SK-N-SH (cell line): ENCODE measurements at regions not wholly inside any gene's neighbourhood (a gene's known extent, or its start where the extent isn't known, plus 50 kb on each side); places are given as distances from the start of the nearest gene placed in this dataset.

Source experiments
- CTCF ChIA-PET: fragments of 300-600, 350-600 bp; formaldehyde crosslinking; extraction: SDS; loops from one replicate; lab custom pipeline; 2021; lab: Yijun Ruan, JAX
- POLR2A ChIA-PET: fragments of 350-600 bp; sonication (Branson Sonifier 250); formaldehyde crosslinking; extraction: SDS; loops from one replicate; lab custom pipeline; 2020; ENCODE audit warnings: antibody characterized with exemption, inconsistent platforms; lab: Yijun Ruan, JAX
- DNase-seq: peaks from one replicate; pipeline ENCODE4 v3.0.0; 2012
- H2AFZ ChIP-seq: fragments of 200-600 bp; sonication (generic); 2 replicates; pipeline ENCODE4 v1.8.1; 2016; ENCODE audit warnings: antibody characterized with exemption, mild to moderate bottlenecking, low read depth
- H3F3A ChIP-seq: fragments of 200-600 bp; sonication (generic); replicated peaks from 2 replicates; pipeline ENCODE3; 2016; ENCODE audit warnings: antibody characterized with exemption, mild to moderate bottlenecking; ENCODE audit not compliant: insufficient read depth
- H3K27ac ChIP-seq, 2 experiments: fragments of 200-500 bp in 1 of 2; fragments of 200-600 bp in 1 of 2; sonication (Bioruptor generic) in 1 of 2; sonication (generic), shearing (Covaris generic) in 1 of 2; 2 replicates each; pipeline versions ENCODE4 v1.5.1 to v1.6.1; 2014 to 2016; ENCODE audit warnings: low read depth in 2 of 2, inconsistent platforms in 1 of 2, low read length in 1 of 2, mild to moderate bottlenecking in 1 of 2, mixed read lengths in 1 of 2
- H3K27me3 ChIP-seq: fragments of 200-600 bp; sonication (generic), shearing (Covaris generic); 2 replicates; pipeline ENCODE4 v1.6.1; 2016; ENCODE audit warnings: mixed run types; ENCODE audit not compliant: insufficient read depth
- H3K36me3 ChIP-seq, 2 experiments: fragments of 200-500 bp in 1 of 2; fragments of 200-600 bp in 1 of 2; sonication (Bioruptor generic) in 1 of 2; sonication (generic) in 1 of 2; replicated peaks in 1 of 2; 2 replicates each; pipeline versions ENCODE3 to v1.5.1; 2014 to 2016; ENCODE audit warnings: low read length in 1 of 2, mild to moderate bottlenecking in 1 of 2; ENCODE audit not compliant: insufficient read depth in 2 of 2, control insufficient read depth in 1 of 2
- H3K4me1 ChIP-seq, 2 experiments: fragments of 200-500 bp in 1 of 2; fragments of 200-600 bp in 1 of 2; sonication (Bioruptor generic) in 1 of 2; sonication (generic), shearing (Covaris generic) in 1 of 2; 2 replicates each; pipeline versions ENCODE4 v1.5.1 to v1.6.1; 2014 to 2016; ENCODE audit warnings: low read depth in 1 of 2, low read length in 1 of 2, mixed run types in 1 of 2; ENCODE audit not compliant: insufficient read depth in 2 of 2, control insufficient read depth in 1 of 2
- H3K4me2 ChIP-seq: fragments of 200-600 bp; sonication (generic), shearing (Covaris generic); 2 replicates; pipeline ENCODE4 v1.6.1; 2017; ENCODE audit warnings: mixed run types
- H3K4me3 ChIP-seq, 2 experiments: fragments of 200-500 bp in 1 of 2; fragments of 200-600 bp in 1 of 2; sonication (Bioruptor generic) in 1 of 2; sonication (generic), shearing (Covaris generic) in 1 of 2; 2 replicates each; pipeline versions ENCODE4 v1.5.1 to v1.8.1; 2014 to 2016; ENCODE audit warnings: low read depth in 2 of 2, inconsistent platforms in 1 of 2, low read length in 1 of 2, mild to moderate bottlenecking in 1 of 2, mixed read lengths in 1 of 2, moderate library complexity in 1 of 2
- H3K79me2 ChIP-seq: fragments of 200-600 bp; sonication (generic); 2 replicates; pipeline ENCODE4 v1.8.1; 2017; ENCODE audit warnings: mild to moderate bottlenecking; ENCODE audit not compliant: insufficient read depth
- H3K9ac ChIP-seq: fragments of 200-600 bp; sonication (generic); 2 replicates; pipeline ENCODE4 v1.6.1; 2017; ENCODE audit warnings: mixed run types
- H3K9me2 ChIP-seq: fragments of 200-600 bp; sonication (generic); 2 replicates; pipeline ENCODE4 v1.6.1; 2017; ENCODE audit warnings: mixed run types
- H3K9me3 ChIP-seq: fragments of 200-600 bp; sonication (generic); 2 replicates; pipeline ENCODE4 v1.6.1; 2017; ENCODE audit warnings: mixed run types, mild to moderate bottlenecking, moderate library complexity
- H4K20me1 ChIP-seq: fragments of 200-600 bp; sonication (generic); 2 replicates; pipeline ENCODE4 v1.6.1; 2017; ENCODE audit warnings: mild to moderate bottlenecking, mixed run types; ENCODE audit not compliant: insufficient read depth
- ELF1 ChIP-seq: IDR thresholded peaks from 2 replicates; pipeline ENCODE4 v1.4.0; 2012
- EP300 ChIP-seq, 2 experiments: IDR thresholded peaks; 2 replicates each; pipeline versions ENCODE4 v1.4.0 to v1.6.1; 2012; ENCODE audit warnings: borderline replicate concordance in 1 of 2, low read depth in 1 of 2, low read length in 1 of 2
- EZH2phosphoT487 ChIP-seq: fragments of 200-600 bp; sonication (generic); IDR thresholded peaks from 2 replicates; pipeline ENCODE4 v1.6.1; 2017; ENCODE audit warnings: low read depth, mixed run types, mild to moderate bottlenecking, antibody characterized with exemption, moderate library complexity, borderline replicate concordance
- FOSL2 ChIP-seq: IDR thresholded peaks from 2 replicates; pipeline ENCODE4 v1.4.0; 2012; ENCODE audit warnings: low read depth, mild to moderate bottlenecking, moderate library complexity, borderline replicate concordance
- FOXJ3 ChIP-seq: sonication (generic); formaldehyde crosslinking; IDR thresholded peaks from 2 replicates; pipeline ENCODE4 v1.5.1; 2020; ENCODE audit warnings: mild to moderate bottlenecking, missing genetic modification reagents
- FOXM1 ChIP-seq: IDR thresholded peaks from 2 replicates; pipeline ENCODE4 v1.4.0; 2012; ENCODE audit warnings: low read depth, mild to moderate bottlenecking
- GABPA ChIP-seq: IDR thresholded peaks from 2 replicates; pipeline ENCODE4 v1.4.0; 2012; ENCODE audit warnings: low read depth, mild to moderate bottlenecking
- JUND ChIP-seq: IDR thresholded peaks from 2 replicates; pipeline ENCODE4 v1.4.0; 2012
- MXI1 ChIP-seq: IDR thresholded peaks from 2 replicates; pipeline ENCODE4 v1.6.1; 2012; ENCODE audit warnings: mild to moderate bottlenecking, low read depth, low read length, improper control_type of control experiment
- POLR2AphosphoS5 ChIP-seq: IDR thresholded peaks from 2 replicates; pipeline ENCODE4 v1.6.1; 2012; ENCODE audit warnings: low read depth, low read length
- RCOR1 ChIP-seq: fragments of 150-350 bp; IDR thresholded peaks from 2 replicates; pipeline ENCODE4 v1.6.1; 2017; ENCODE audit warnings: antibody characterized with exemption, low read length
- RFX5 ChIP-seq: IDR thresholded peaks from 2 replicates; pipeline ENCODE4 v1.6.1; 2012; ENCODE audit warnings: mild to moderate bottlenecking, improper control_type of control experiment, low read length
- TAF1 ChIP-seq: IDR thresholded peaks from 2 replicates; pipeline ENCODE4 v1.6.1; 2012; ENCODE audit warnings: low read depth, mild to moderate bottlenecking, low read length, moderate library complexity, borderline replicate concordance
- TCF12 ChIP-seq: IDR thresholded peaks from 2 replicates; pipeline ENCODE4 v1.4.0; 2012
- YY1 ChIP-seq: IDR thresholded peaks from 2 replicates; pipeline ENCODE4 v1.4.0; 2012; ENCODE audit warnings: low read depth, mild to moderate bottlenecking
- WGBS: methylation state at CpG from one replicate; pipeline ENCODE4 v1.1.6; 2017; ENCODE audit warnings: low lambda C conversion rate; 5-methylcytosine and 5-hydroxymethylcytosine counted together
- TF ChIP-seq, protein P1 (sequence below): fragments of 150-350 bp; IDR thresholded peaks from 2 replicates; pipeline ENCODE4 v1.6.1; 2016; ENCODE audit warnings: mild to moderate bottlenecking, low read depth, low read length
- TF ChIP-seq, protein P2 (sequence below): IDR thresholded peaks from 2 replicates; pipeline ENCODE4 v1.4.0; 2012; ENCODE audit warnings: low read depth
- TF ChIP-seq, protein P3 (sequence below): fragments of 200-600 bp; sonication (generic); IDR thresholded peaks from 2 replicates; pipeline ENCODE4 v1.6.1; 2017; ENCODE audit warnings: antibody characterized with exemption, mild to moderate bottlenecking, moderate library complexity
- TF ChIP-seq, protein P4 (sequence below): IDR thresholded peaks from 2 replicates; pipeline ENCODE4 v1.4.0; 2012; ENCODE audit warnings: low read depth, borderline replicate concordance

DNA sequence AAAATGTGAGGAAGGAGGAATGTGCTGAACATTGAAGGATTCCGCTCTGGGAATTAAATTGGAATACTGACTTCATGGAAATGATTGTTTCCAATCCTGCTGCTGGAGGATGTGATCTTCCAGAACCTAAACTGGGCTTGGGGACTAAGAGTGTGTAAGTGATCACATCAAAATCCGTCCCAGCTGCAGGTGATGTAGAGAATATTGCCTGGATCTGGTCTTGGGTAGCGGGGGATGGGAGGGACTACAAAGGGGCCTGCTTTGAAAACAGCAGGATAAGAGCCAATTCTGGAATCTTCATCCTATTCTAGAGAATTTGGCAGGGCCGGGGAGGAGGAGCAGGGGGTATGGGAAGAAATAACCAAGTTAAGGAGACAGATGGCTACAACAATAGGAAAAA lies 552.2 kb upstream of the FZD8 start:
- Histone ChIP-seq H3K4me1 (no peaks in the 10 kb centered on the region; a peak in 1 of 4 replicates), H4K20me1 (no peaks in the 10 kb centered on the region), H3K36me3 (peaks cover 0 to 3% of the 10 kb centered on the region in 2 experiments), H3K27ac (no peak overlapping the region), H3K9me3 (peaks cover 7% of the 10 kb centered on the region), H3K9ac (no peak overlapping the region), H3K27me3 (no peaks in the 10 kb centered on the region), H3K9me2 (no peaks in the 10 kb centered on the region), H2AFZ (no peak overlapping the region), H3K79me2 (no peaks in the 10 kb centered on the region), H3K4me2 (no peak overlapping the region), H3K4me3 (no peak overlapping the region), H3F3A (no peaks in the 10 kb centered on the region)
- ChIA-PET CTCF (interaction anchor here (0.6 kb wide), 1 partner anchor 504 kb away, joined by 3 read pairs; no protein-coding TSS in a partner anchor), POLR2A (no interaction called here)
- TF ChIP-seq TAF1 (no peak), JUND (no peak), RCOR1 (no peak), POLR2AphosphoS5 (no peak), TCF12 (no peak), GABPA (no peak), FOSL2 (no peak), FOXJ3 (CRISPR knock-in tag) (no peak), MXI1 (no peak), FOXM1 (no peak)
- TF ChIP-seq, protein P1, sequence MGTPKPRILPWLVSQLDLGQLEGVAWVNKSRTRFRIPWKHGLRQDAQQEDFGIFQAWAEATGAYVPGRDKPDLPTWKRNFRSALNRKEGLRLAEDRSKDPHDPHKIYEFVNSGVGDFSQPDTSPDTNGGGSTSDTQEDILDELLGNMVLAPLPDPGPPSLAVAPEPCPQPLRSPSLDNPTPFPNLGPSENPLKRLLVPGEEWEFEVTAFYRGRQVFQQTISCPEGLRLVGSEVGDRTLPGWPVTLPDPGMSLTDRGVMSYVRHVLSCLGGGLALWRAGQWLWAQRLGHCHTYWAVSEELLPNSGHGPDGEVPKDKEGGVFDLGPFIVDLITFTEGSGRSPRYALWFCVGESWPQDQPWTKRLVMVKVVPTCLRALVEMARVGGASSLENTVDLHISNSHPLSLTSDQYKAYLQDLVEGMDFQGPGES = no peak
- TF ChIP-seq, protein P2, sequence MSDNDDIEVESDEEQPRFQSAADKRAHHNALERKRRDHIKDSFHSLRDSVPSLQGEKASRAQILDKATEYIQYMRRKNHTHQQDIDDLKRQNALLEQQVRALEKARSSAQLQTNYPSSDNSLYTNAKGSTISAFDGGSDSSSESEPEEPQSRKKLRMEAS = no peak
- 59% methylated on average over 4 of the region's 4 CpGs for WGBS
- no peak for DNase-seq

DNA sequence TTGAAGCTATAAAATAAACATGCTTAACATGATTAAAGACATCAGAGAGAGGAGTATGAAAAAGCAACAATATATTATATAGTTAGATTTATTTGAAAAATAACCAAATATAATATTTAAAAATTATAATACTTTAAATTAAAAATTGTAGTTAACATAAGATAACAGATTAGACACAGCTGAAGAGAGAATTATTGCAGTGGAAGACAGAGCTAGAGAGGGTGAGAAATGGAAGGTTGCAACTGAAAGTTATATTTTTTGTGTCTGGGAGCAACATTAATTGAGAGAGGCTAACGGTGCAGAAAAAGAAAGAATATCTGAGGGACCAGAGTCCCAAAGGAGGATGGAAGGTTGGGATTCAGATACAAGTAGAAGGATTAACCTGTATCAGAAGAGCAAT lies 548.9 kb upstream of the FZD8 start:
- Histone ChIP-seq H3K9me3 (peaks cover 7% of the 10 kb centered on the region), H3K79me2 (no peaks in the 10 kb centered on the region), H3K4me3 (no peak overlapping the region), H3K4me2 (no peak overlapping the region), H4K20me1 (no peaks in the 10 kb centered on the region), H2AFZ (no peak overlapping the region), H3K36me3 (peaks cover 0 to 3% of the 10 kb centered on the region in 2 experiments), H3K9ac (no peak overlapping the region), H3K4me1 (no peaks in the 10 kb centered on the region; a peak in 1 of 4 replicates), H3F3A (no peaks in the 10 kb centered on the region), H3K27ac (no peak overlapping the region), H3K9me2 (no peaks in the 10 kb centered on the region), H3K27me3 (no peaks in the 10 kb centered on the region)
- TF ChIP-seq, protein P3, sequence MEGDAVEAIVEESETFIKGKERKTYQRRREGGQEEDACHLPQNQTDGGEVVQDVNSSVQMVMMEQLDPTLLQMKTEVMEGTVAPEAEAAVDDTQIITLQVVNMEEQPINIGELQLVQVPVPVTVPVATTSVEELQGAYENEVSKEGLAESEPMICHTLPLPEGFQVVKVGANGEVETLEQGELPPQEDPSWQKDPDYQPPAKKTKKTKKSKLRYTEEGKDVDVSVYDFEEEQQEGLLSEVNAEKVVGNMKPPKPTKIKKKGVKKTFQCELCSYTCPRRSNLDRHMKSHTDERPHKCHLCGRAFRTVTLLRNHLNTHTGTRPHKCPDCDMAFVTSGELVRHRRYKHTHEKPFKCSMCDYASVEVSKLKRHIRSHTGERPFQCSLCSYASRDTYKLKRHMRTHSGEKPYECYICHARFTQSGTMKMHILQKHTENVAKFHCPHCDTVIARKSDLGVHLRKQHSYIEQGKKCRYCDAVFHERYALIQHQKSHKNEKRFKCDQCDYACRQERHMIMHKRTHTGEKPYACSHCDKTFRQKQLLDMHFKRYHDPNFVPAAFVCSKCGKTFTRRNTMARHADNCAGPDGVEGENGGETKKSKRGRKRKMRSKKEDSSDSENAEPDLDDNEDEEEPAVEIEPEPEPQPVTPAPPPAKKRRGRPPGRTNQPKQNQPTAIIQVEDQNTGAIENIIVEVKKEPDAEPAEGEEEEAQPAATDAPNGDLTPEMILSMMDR = no peak
- TF ChIP-seq EZH2phosphoT487 = no peak
- no peak for TF ChIP-seq TCF12
- no peak for TF ChIP-seq RFX5
- TF ChIP-seq ELF1 = no peak
- TF ChIP-seq, protein P4, sequence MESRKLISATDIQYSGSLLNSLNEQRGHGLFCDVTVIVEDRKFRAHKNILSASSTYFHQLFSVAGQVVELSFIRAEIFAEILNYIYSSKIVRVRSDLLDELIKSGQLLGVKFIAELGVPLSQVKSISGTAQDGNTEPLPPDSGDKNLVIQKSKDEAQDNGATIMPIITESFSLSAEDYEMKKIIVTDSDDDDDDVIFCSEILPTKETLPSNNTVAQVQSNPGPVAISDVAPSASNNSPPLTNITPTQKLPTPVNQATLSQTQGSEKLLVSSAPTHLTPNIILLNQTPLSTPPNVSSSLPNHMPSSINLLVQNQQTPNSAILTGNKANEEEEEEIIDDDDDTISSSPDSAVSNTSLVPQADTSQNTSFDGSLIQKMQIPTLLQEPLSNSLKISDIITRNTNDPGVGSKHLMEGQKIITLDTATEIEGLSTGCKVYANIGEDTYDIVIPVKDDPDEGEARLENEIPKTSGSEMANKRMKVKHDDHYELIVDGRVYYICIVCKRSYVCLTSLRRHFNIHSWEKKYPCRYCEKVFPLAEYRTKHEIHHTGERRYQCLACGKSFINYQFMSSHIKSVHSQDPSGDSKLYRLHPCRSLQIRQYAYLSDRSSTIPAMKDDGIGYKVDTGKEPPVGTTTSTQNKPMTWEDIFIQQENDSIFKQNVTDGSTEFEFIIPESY = no peak
- TF ChIP-seq FOXM1 = no peak
- TF ChIP-seq GABPA = no peak
- TF ChIP-seq EP300 (IDR thresholded peaks at IDR 0.05; ENCODE audit: borderline replicate concordance in 1 of 2, low read depth in 1 of 2, low read length in 1 of 2) = no peak
- no peak for TF ChIP-seq YY1
- WGBS = 0% methylated on average over 1 of the region's 1 CpG
- no peak for DNase-seq
- POLR2A ChIA-PET = no interaction called here
- CTCF ChIA-PET = interaction anchor here (0.7 kb wide), 1 partner anchor 397 kb away, joined by 3 read pairs; no protein-coding TSS in a partner anchor
